HG03565 (cell line): ENCODE measurements at regions not wholly inside any gene's neighbourhood (a gene's known extent, or its start where the extent isn't known, plus 50 kb on each side); places are given as distances from the start of the nearest gene placed in this dataset.
"Not testable (repeated sequence)": the region's sequence is repeated elsewhere in the genome, so short reads cannot be mapped to it uniquely, and the experiment has no call there.

Source experiments
- ATAC-seq: cut with Tn5 transposase; IDR thresholded peaks from one replicate; pipeline ENCODE4 v1.9.1; 2021; ENCODE audit warnings: mild to moderate bottlenecking, moderate library complexity; ENCODE audit not compliant: unreplicated experiment

DNA sequence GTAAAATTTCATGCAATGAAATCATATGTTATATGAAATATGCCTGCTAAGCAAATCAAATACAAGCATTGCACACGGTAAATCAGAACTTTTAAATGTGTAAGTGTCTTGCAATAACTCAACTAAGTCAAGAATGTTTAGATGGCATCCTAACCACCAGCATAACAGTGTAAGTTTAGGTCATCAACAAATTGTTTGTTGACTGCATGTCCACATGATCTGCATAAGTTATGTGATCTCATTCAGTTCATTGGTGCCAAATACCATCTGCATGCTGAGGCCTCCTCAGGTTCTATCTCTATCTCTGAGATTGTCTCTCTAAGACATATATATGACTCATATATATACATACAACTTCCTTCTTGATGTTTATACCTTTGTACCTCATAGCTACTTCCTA is 159.6 kb upstream of the STK32A start:
- ATAC-seq, result no peak

DNA sequence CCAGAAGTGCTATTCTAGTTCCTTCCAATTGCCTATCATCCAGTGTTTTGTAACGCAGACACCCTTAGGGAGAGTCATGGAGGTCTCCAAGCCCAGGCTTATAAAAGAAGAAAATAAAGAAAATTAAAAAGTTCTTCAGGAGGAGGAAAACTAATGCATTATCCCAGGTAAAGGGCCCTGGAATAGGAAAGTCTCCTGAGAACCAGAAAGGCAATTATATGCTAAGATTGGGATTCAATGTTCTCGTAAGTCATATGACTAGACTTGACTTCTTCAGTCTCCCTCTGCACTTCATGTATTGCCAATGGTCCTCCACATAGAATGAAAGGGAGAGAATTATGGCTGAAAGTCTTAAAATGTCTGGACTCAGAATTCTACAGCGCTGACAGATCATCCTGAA is 154.4 kb upstream of the STK32A start:
- no peak for ATAC-seq

- ATAC-seq, result no peak
Observed at GRCh38 chr5:147081311-147081764, 153.5 kb upstream of the STK32A start.

- ATAC-seq, result no peak
Observed at GRCh38 chr5:147084702-147085101, 150.1 kb upstream of the STK32A start.

- ATAC-seq, result no peak
Observed at GRCh38 chr5:147085409-147085808, 149.4 kb upstream of the STK32A start.

DNA sequence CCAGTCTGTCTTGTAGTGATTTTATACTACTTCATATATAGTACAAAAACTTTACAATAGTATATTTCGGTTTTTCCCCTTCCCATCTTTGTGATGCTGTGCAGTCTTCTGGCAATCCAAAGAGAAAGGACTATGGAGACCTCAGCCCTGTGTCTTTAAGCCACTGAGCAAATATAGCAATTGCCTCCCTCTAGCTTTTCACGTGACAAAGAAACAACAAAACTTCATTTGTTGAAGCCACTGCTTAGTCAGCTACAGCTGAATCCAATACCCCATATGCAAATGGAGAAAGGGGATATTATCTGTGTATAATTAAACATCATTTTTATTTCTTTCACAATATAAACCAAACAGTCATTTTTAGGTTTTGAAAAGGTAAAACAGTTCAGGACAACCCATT is 142.8 kb upstream of the STK32A start:
- no peak for ATAC-seq

GRCh38 chr5:147093138-147093537 is 141.7 kb upstream of the STK32A start:
- no peak for ATAC-seq

GRCh38 chr5:147095740-147096139 is 139.1 kb upstream of the STK32A start:
- ATAC-seq, result no peak

DNA sequence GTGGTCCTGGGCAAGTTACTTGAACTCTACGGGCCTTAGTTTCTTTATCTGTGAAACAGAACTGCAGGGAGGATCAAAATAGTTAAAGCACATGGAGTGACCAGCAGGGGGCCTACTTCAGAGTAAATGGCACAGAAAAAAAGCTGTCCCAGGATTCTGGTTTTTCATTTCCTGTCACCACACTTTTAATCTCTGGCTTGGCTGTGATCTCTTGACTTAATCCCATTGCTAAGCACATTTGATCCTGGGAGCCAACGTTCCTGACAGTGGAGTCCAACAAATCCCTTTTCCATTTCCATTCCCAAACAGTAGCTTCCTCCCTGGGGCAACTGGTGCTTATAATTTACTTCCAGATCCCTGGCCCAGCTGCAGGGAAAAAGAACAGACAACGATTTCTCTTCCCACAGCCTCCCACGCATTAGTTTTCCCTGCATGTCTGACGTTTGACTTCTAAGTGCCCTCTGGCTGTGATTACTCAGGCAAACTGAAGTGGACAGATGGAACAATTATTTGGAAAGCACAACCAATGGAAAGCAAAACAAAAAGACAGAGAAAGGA is 136.5 kb upstream of the STK32A start:
- no peak for ATAC-seq

GRCh38 chr5:147101659-147102369 is 133.0 kb upstream of the STK32A start:
- no peak for ATAC-seq

GRCh38 chr5:147112899-147113298 is 121.9 kb upstream of the STK32A start:
- no peak for ATAC-seq

GRCh38 chr5:147113967-147114366 is 120.9 kb upstream of the STK32A start:
- ATAC-seq, result no peak

GRCh38 chr5:147139759-147140158 is 95.1 kb upstream of the STK32A start:
- not testable (repeated sequence) for ATAC-seq

DNA sequence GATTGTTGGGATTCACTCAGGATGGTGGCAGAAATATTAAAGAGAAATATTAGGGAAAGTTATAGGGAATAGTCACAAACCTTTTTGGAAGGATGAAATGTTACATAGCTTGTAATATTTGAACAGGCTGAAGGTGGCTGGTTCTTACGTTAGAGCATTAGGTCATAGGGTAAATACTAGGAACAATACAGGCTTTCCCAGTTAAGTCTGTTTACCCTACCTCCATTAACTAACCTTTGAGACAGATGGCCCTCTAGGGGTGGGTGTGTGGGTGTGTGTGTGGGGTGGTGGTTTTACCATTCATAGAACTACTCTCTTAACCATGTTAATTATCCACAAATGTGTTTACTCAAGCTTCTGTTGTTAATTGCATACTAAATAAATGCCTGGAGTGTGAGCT is 94.3 kb upstream of the STK32A start:
- ATAC-seq, result no peak

DNA sequence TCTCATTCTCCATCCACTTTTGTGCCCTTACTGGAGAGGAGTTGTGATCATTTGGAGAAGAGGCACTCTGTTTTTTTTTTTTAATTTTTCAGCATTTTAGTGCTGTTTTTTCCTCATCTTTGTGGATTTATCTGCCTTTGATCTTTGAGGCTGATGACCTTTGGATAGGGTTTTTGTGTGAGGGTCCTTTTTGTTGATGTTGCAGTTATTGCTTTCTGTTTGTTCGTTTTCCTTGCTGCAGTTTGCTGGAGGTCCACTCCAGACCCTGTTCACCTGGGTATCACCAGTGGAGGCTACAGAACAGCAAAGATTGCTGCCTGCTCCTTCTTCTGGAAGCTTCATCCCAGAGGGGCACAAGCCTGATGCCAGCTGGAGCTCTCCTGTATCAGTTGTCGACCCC is 93.2 kb upstream of the STK32A start:
- not testable (repeated sequence) for ATAC-seq

DNA sequence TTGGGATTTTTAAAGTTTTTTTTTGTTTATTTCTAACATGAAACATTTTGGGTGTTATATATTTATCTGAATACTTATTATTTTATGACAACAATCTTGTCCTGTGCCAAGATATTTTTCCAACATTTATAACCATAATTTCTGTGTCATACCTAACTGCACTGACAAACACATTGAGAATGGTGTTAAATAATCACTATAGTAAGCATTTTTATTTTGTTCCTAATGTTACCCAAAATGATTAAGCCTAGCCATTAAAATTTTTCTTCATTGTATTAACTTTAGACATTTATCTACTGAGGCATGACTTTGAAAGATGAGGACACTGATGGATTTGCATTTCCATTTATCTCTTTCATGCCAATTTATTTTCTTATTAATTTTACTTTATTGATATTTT is 91.6 kb upstream of the STK32A start:
- ATAC-seq, result no peak

DNA sequence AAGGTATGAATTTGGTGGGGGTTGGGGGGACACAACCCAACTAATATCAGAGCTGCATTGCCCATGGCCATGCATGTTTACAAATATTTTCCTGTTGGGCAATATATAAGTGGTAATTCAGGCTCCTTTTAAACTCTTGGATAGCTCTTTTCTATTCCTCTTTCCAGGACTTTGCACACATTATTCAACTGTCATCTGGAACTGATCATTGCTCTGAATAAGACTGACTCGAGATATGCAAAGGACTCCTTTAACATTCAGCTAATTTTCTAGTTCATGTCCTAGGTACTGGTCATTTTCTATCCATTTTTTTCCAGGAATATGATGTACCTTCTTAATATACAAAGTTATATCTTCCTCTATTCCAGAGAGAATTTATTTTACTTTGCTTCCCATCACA is 89.5 kb upstream of the STK32A start:
- ATAC-seq, result no peak

DNA sequence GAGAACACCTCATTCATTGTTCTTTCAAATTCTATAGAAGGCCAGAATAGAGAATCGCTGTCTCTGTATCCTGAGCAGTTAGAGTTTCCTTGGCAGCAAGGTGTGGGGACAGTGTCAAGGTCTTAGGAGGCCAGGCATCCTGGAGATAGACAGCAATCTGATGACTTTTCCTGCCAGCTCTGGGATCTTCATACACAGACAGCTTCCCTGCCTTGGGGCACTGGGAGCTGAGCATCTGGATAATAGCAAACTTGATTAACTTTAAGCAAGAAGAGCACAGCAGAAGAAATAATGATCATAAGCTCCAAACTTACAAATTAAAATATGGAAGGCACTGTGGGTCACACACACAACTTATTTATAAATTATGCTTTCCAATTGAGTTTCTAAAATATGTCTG is 86.1 kb upstream of the STK32A start:
- ATAC-seq, result no peak

- no peak for ATAC-seq
Observed at GRCh38 chr5:147152086-147152485, 82.7 kb upstream of the STK32A start.

GRCh38 chr5:147154809-147155208 is 80.0 kb upstream of the STK32A start:
- no peak for ATAC-seq

DNA sequence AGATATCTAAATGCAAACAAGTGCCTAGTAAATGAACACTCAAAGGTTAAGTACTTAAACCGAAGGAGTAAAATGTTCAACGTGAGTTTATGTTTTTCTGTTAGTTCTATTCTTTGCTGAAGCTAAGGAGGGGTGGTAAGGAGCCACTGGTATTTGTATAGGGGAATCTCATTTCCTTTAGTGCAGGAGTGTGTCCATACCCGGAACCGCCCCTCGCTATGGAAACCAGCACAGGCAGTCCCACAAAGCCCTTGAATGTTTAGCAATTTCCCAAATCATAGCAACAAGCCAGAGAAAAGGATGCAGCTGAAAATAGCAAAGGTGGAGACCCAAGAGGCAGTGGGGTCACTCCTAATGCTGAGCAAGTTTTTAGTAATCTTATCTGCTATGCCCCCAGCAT is 78.8 kb upstream of the STK32A start:
- no peak for ATAC-seq

DNA sequence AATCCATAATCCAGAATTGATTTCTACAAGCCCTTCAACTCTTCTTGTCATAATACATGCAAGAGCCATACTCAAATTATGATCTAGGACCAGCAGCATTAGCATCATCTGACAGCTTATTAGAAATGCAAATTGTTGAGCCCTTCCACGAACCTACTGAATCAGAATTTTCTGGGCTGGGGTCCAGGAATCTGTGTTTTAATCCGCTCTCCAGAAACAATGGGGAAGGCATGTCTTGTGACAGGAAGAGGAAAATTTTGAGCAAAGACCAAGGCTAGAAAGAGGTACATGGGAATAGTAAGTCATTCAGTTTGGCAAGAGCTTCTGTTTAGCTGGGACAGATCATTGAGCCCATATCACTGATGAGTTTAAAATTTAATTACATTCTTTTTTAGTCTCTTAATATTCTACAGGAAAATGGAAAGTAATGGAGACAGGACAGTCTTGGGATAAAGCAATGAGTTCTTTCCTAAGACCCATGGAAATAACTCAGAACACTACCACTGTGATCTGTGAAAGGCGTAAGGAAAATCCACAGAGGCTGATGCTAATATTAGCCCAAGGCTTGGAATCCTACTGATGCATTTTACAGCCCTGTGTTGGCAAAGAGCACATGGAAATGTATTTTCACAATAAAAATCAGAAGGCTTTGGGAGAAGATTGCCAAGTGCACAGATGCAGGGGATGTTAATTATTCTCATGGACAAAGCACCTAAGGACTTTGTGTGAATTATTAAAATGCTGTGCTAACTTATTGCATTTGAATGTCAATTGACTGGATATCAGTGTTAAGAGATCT is 73.7 kb upstream of the STK32A start:
- no peak for ATAC-seq
